GM23338 (cell line): ENCODE measurements at regions not wholly inside any gene's neighbourhood (a gene's known extent, or its start where the extent isn't known, plus 50 kb on each side); places are given as distances from the start of the nearest gene placed in this dataset.

Experiments used
- CREB1 ChIP-seq: fragments of 250-450 bp; sonication (Bioruptor Pico); IDR thresholded peaks from 2 replicates; pipeline ENCODE4 v1.5.0; 2020; ENCODE audit warnings: low read depth, mild to moderate bottlenecking, moderate library complexity
- CTCF ChIP-seq, 2 experiments: fragments of 200-600 bp in 1 of 2; sonication (generic) in 1 of 2; conservative IDR thresholded peaks; 2 replicates each; pipeline versions ENCODE4 v1.5.1 to v1.6.1; 2016 to 2017; ENCODE audit warnings: antibody characterized with exemption in 2 of 2, low read depth in 2 of 2, mild to moderate bottlenecking in 2 of 2, moderate library complexity in 1 of 2
- EZH2 ChIP-seq: fragments of 200-600 bp; sonication (generic); IDR thresholded peaks from one replicate; pipeline ENCODE4 v1.8.0; 2017; ENCODE audit warnings: antibody characterized with exemption, mild to moderate bottlenecking, low read depth; ENCODE audit not compliant: unreplicated experiment
- EZH2phosphoT487 ChIP-seq: fragments of 200-600 bp; sonication (generic); IDR thresholded peaks from one replicate; pipeline ENCODE4 v1.8.1; 2018; ENCODE audit warnings: antibody characterized with exemption; ENCODE audit not compliant: unreplicated experiment
- JUNB ChIP-seq: IDR thresholded peaks from one replicate; pipeline ENCODE4 v1.6.1; 2016; ENCODE audit warnings: antibody characterized with exemption; ENCODE audit not compliant: unreplicated experiment
- NANOG ChIP-seq: IDR thresholded peaks from 2 replicates; pipeline ENCODE4 v1.6.1; 2016; ENCODE audit warnings: antibody characterized with exemption, borderline replicate concordance
- POLR2AphosphoS5 ChIP-seq: IDR thresholded peaks from 2 replicates; pipeline ENCODE4 v1.6.1; 2016; ENCODE audit warnings: antibody characterized with exemption, low read depth
- STAT1 ChIP-seq: IDR thresholded peaks from one replicate; pipeline ENCODE4 v1.6.1; 2016; ENCODE audit warnings: antibody characterized with exemption; ENCODE audit not compliant: unreplicated experiment
- ZNF331 ChIP-seq: fragments of 250-450 bp; sonication (Bioruptor Pico); IDR thresholded peaks from 2 replicates; pipeline ENCODE4 v1.5.0; 2020; ENCODE audit warnings: low read depth, mild to moderate bottlenecking, moderate library complexity
- TF ChIP-seq, protein P1 (sequence below): IDR thresholded peaks from one replicate; pipeline ENCODE4 v1.6.1; 2018; ENCODE audit warnings: antibody characterized with exemption; ENCODE audit not compliant: unreplicated experiment

DNA sequence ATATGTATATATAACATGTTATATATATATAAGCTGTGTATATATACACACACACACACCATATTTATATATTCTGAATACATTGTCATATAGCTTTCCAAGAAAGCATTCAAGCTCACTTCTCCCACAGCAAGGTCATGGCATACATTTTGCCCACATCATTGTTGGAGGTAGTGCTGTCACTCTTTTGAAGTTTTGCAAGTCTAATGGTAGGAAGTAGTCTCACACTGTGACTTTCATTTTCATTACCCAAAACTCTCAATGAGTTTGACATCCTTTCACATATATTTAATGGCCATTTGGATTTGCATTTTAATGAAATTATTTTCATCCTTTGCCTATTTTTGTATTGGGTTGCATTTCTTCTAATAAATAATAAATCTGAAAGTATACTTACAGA, 59.8 kb upstream of the COX7C start:
- TF ChIP-seq CTCF (conservative IDR thresholded peaks at IDR 0.05; ENCODE audit: low read depth in 2 of 2) (no peak), EZH2 (no peak), POLR2AphosphoS5 (no peak), STAT1 (no peak), JUNB (no peak), CREB1 (CRISPR knock-in tag) (no peak), EZH2phosphoT487 (no peak), NANOG (no peak), ZNF331 (CRISPR knock-in tag) (no peak)
- TF ChIP-seq, protein P1, sequence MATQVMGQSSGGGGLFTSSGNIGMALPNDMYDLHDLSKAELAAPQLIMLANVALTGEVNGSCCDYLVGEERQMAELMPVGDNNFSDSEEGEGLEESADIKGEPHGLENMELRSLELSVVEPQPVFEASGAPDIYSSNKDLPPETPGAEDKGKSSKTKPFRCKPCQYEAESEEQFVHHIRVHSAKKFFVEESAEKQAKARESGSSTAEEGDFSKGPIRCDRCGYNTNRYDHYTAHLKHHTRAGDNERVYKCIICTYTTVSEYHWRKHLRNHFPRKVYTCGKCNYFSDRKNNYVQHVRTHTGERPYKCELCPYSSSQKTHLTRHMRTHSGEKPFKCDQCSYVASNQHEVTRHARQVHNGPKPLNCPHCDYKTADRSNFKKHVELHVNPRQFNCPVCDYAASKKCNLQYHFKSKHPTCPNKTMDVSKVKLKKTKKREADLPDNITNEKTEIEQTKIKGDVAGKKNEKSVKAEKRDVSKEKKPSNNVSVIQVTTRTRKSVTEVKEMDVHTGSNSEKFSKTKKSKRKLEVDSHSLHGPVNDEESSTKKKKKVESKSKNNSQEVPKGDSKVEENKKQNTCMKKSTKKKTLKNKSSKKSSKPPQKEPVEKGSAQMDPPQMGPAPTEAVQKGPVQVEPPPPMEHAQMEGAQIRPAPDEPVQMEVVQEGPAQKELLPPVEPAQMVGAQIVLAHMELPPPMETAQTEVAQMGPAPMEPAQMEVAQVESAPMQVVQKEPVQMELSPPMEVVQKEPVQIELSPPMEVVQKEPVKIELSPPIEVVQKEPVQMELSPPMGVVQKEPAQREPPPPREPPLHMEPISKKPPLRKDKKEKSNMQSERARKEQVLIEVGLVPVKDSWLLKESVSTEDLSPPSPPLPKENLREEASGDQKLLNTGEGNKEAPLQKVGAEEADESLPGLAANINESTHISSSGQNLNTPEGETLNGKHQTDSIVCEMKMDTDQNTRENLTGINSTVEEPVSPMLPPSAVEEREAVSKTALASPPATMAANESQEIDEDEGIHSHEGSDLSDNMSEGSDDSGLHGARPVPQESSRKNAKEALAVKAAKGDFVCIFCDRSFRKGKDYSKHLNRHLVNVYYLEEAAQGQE: no peak
